ENCODE measurements at regions not wholly inside any gene's neighbourhood (a gene's known extent, or its start where the extent isn't known, plus 50 kb on each side); places are given as distances from the start of the nearest gene placed in this dataset.

GRCh38 chr21:28758042-28758882, 234.4 kb downstream of the LTN1 start:
- DNase-seq (ENCODE audit: low read depth), result no peak
- no peak for TF ChIP-seq CTCF (IDR thresholded peaks at IDR 0.05; ENCODE audit: low read length, missing control alignments)
- H3K4me3 ChIP-seq (replicated peaks; ENCODE audit: low read depth, low read length), result no peak overlapping the region

GRCh38 chr21:28754862-28755261, 237.8 kb downstream of the LTN1 start:
- DNase-seq (ENCODE audit: low read depth), result no peak
- no peak for TF ChIP-seq CTCF (IDR thresholded peaks at IDR 0.05; ENCODE audit: low read length, missing control alignments)
- H3K4me3 ChIP-seq (replicated peaks; ENCODE audit: low read depth, low read length), result no peak overlapping the region

GRCh38 chr21:28754127-28754611, 238.5 kb downstream of the LTN1 start:
- H3K4me3 ChIP-seq (replicated peaks; ENCODE audit: low read depth, low read length), result no peak overlapping the region
- peak; percentile 98 for DNase-seq (ENCODE audit: low read depth)
- no peak for TF ChIP-seq CTCF (IDR thresholded peaks at IDR 0.05; ENCODE audit: low read length, missing control alignments)

- DNase-seq (ENCODE audit: low read depth), result no peak
- no peak overlapping the region for H3K4me3 ChIP-seq (replicated peaks; ENCODE audit: low read depth, low read length)
- no peak for TF ChIP-seq CTCF (IDR thresholded peaks at IDR 0.05; ENCODE audit: low read length, missing control alignments)
Measured at GRCh38 chr21:28752131-28752530, 240.5 kb downstream of the LTN1 start.

- no peak for DNase-seq (ENCODE audit: low read depth)
- H3K4me3 ChIP-seq (replicated peaks; ENCODE audit: low read depth, low read length), result no peak overlapping the region
- TF ChIP-seq CTCF (IDR thresholded peaks at IDR 0.05; ENCODE audit: low read length, missing control alignments), result no peak
Measured at GRCh38 chr21:28751176-28751575, 241.5 kb downstream of the LTN1 start.

GRCh38 chr21:28750565-28750964, 242.1 kb downstream of the LTN1 start:
- TF ChIP-seq CTCF (IDR thresholded peaks at IDR 0.05; ENCODE audit: low read length, missing control alignments), result no peak

GRCh38 chr21:28749536-28749935, 243.1 kb downstream of the LTN1 start:
- no peak overlapping the region for H3K4me3 ChIP-seq (replicated peaks; ENCODE audit: low read depth, low read length)
- no peak for DNase-seq (ENCODE audit: low read depth)
- no peak for TF ChIP-seq CTCF (IDR thresholded peaks at IDR 0.05; ENCODE audit: low read length, missing control alignments)

More at GRCh38 chr21:28750565-28750964, 242.1 kb downstream of the LTN1 start:
- H3K4me3 ChIP-seq (replicated peaks; ENCODE audit: low read depth, low read length), result no peak overlapping the region
- no peak for DNase-seq (ENCODE audit: low read depth)
